ENCODE measurements at regions not wholly inside any gene's neighbourhood (a gene's known extent, or its start where the extent isn't known, plus 50 kb on each side); places are given as distances from the start of the nearest gene placed in this dataset.

DNA sequence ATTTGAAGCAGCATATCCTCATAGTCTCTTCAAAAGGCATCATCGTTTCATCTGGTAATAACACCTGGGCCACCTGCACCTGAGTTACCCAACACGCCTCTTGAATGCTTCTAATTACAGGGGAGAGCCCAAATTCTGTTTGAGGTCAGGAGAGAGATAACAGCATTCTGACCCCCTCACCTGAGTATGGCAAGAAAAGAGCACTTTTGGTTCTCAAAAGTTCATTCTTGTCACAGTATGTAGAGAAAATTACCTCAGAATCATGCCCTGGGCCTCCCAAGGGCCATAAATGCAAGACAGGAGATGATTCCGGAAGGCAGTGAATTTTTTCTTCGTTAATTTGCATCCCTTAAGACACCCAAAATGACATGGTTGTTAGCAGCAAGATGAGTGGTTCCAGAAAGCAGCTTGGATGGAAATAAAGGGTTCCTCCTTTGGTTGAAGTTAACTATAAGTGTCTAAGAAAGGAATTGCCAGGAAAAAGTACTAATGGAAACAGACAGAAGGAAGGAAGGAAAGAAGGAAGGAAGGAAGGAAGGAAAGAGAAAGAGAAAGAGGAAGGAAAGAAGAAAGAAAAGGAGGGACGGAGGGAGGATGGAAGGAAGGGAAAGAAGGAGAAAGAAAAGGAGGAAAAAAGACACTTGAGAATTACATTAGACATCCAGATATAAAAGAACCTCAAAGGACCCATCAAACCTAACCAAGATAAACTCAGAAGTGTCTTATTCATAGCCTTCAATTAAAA, 228.4 kb upstream of the RHOBTB1 start:
- Histone ChIP-seq H3K9me3 (ENCODE audit: control insufficient read depth in 4 of 4, low read length in 3 of 4) (no peaks in the 10 kb centered on the region), H3K27me3 (ENCODE audit: control insufficient read depth in 4 of 4, insufficient read depth in 4 of 4, low read length in 3 of 4) (no peaks in the 10 kb centered on the region), H3K27ac (ENCODE audit: low read depth in 1 of 2, low read length in 2 of 2) (no peak overlapping the region), H3K4me3 (ENCODE audit: low read depth in 1 of 3, low read length in 3 of 3) (no peak overlapping the region), H3K36me3 (ENCODE audit: control insufficient read depth in 4 of 4, insufficient read depth in 3 of 4, low read depth in 1 of 4, low read length in 3 of 4) (no peaks in the 10 kb centered on the region), H3K9ac (ENCODE audit: low read depth in 1 of 2, low read length in 2 of 2) (no peak overlapping the region), H3K4me1 (ENCODE audit: control insufficient read depth in 4 of 4, insufficient read depth in 4 of 4, low read length in 3 of 4) (no peaks in the 10 kb centered on the region)
- DNase-seq (ENCODE audit: low spot score), result no peak
- TF ChIP-seq JUND (IDR thresholded peaks at IDR 0.05), result no peak
- TF ChIP-seq FOXA2 (IDR thresholded peaks at IDR 0.05), result no peak
- TF ChIP-seq, protein P1, sequence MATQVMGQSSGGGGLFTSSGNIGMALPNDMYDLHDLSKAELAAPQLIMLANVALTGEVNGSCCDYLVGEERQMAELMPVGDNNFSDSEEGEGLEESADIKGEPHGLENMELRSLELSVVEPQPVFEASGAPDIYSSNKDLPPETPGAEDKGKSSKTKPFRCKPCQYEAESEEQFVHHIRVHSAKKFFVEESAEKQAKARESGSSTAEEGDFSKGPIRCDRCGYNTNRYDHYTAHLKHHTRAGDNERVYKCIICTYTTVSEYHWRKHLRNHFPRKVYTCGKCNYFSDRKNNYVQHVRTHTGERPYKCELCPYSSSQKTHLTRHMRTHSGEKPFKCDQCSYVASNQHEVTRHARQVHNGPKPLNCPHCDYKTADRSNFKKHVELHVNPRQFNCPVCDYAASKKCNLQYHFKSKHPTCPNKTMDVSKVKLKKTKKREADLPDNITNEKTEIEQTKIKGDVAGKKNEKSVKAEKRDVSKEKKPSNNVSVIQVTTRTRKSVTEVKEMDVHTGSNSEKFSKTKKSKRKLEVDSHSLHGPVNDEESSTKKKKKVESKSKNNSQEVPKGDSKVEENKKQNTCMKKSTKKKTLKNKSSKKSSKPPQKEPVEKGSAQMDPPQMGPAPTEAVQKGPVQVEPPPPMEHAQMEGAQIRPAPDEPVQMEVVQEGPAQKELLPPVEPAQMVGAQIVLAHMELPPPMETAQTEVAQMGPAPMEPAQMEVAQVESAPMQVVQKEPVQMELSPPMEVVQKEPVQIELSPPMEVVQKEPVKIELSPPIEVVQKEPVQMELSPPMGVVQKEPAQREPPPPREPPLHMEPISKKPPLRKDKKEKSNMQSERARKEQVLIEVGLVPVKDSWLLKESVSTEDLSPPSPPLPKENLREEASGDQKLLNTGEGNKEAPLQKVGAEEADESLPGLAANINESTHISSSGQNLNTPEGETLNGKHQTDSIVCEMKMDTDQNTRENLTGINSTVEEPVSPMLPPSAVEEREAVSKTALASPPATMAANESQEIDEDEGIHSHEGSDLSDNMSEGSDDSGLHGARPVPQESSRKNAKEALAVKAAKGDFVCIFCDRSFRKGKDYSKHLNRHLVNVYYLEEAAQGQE (IDR thresholded peaks at IDR 0.05), result no peak
- TF ChIP-seq YY1 (IDR thresholded peaks at IDR 0.05), result no peak
- no peak for TF ChIP-seq NR2F2 (IDR thresholded peaks at IDR 0.05)
- no peak for TF ChIP-seq HNF4G (IDR thresholded peaks at IDR 0.05)
- TF ChIP-seq RXRA (IDR thresholded peaks at IDR 0.05), result no peak
- TF ChIP-seq SP1 (IDR thresholded peaks at IDR 0.05), result no peak
- TF ChIP-seq, protein P2, sequence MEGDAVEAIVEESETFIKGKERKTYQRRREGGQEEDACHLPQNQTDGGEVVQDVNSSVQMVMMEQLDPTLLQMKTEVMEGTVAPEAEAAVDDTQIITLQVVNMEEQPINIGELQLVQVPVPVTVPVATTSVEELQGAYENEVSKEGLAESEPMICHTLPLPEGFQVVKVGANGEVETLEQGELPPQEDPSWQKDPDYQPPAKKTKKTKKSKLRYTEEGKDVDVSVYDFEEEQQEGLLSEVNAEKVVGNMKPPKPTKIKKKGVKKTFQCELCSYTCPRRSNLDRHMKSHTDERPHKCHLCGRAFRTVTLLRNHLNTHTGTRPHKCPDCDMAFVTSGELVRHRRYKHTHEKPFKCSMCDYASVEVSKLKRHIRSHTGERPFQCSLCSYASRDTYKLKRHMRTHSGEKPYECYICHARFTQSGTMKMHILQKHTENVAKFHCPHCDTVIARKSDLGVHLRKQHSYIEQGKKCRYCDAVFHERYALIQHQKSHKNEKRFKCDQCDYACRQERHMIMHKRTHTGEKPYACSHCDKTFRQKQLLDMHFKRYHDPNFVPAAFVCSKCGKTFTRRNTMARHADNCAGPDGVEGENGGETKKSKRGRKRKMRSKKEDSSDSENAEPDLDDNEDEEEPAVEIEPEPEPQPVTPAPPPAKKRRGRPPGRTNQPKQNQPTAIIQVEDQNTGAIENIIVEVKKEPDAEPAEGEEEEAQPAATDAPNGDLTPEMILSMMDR (IDR thresholded peaks at IDR 0.05; ENCODE audit: low read depth, low read length, missing input control), result no peak
- TF ChIP-seq, protein P3, sequence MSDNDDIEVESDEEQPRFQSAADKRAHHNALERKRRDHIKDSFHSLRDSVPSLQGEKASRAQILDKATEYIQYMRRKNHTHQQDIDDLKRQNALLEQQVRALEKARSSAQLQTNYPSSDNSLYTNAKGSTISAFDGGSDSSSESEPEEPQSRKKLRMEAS (IDR thresholded peaks at IDR 0.05), result no peak
- no peak for TF ChIP-seq HNF4A (conservative IDR thresholded peaks at IDR 0.05)
- no peak for TF ChIP-seq TAF1 (conservative IDR thresholded peaks at IDR 0.05)
- no peak for TF ChIP-seq FOXA1 (IDR thresholded peaks at IDR 0.05)
- TF ChIP-seq GABPA (IDR thresholded peaks at IDR 0.05 in 1 of 2, conservative IDR thresholded peaks at IDR 0.05 in 1 of 2), result no peak
- TF ChIP-seq, protein P4, sequence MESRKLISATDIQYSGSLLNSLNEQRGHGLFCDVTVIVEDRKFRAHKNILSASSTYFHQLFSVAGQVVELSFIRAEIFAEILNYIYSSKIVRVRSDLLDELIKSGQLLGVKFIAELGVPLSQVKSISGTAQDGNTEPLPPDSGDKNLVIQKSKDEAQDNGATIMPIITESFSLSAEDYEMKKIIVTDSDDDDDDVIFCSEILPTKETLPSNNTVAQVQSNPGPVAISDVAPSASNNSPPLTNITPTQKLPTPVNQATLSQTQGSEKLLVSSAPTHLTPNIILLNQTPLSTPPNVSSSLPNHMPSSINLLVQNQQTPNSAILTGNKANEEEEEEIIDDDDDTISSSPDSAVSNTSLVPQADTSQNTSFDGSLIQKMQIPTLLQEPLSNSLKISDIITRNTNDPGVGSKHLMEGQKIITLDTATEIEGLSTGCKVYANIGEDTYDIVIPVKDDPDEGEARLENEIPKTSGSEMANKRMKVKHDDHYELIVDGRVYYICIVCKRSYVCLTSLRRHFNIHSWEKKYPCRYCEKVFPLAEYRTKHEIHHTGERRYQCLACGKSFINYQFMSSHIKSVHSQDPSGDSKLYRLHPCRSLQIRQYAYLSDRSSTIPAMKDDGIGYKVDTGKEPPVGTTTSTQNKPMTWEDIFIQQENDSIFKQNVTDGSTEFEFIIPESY (IDR thresholded peaks at IDR 0.05), result no peak
- TF ChIP-seq EGR1 (IDR thresholded peaks at IDR 0.05; ENCODE audit: low read depth in 2 of 2), result no peak
- WGBS, result 83% methylated on average over 5 of the region's 5 CpGs

DNA sequence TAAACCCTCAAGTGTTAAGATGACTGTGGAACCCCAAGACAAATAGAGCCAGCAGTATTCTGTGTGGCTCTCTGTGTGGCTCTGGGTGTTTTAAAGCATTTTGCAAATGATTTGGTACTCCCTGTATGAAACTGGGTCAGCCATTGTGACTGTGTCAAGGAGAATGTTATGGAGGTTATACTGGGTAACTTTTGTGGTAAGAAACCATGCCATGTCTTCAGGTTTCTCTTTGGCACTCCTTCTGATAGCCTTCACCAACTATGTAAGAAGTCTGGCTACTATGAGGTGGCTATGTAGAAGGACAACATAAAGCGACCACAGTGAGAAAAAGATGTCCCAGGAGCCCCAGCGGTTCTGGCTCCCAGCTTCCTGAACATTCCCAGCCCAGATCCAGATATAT, 226.6 kb upstream of the RHOBTB1 start:
- Histone ChIP-seq H3K4me1 (ENCODE audit: control insufficient read depth in 4 of 4, insufficient read depth in 4 of 4, low read length in 3 of 4) (no peaks in the 10 kb centered on the region), H3K4me3 (ENCODE audit: low read depth in 1 of 3, low read length in 3 of 3) (no peak overlapping the region), H3K9ac (ENCODE audit: low read depth in 1 of 2, low read length in 2 of 2) (no peak overlapping the region), H3K9me3 (ENCODE audit: control insufficient read depth in 4 of 4, low read length in 3 of 4) (no peaks in the 10 kb centered on the region), H3K27me3 (ENCODE audit: control insufficient read depth in 4 of 4, insufficient read depth in 4 of 4, low read length in 3 of 4) (no peaks in the 10 kb centered on the region), H3K27ac (ENCODE audit: low read depth in 1 of 2, low read length in 2 of 2) (no peak overlapping the region), H3K36me3 (ENCODE audit: control insufficient read depth in 4 of 4, insufficient read depth in 3 of 4, low read depth in 1 of 4, low read length in 3 of 4) (no peaks in the 10 kb centered on the region)
- WGBS, result 92% methylated on average over 2 of the region's 2 CpGs
- DNase-seq (ENCODE audit: low spot score), result no peak
- TF ChIP-seq RAD21 (IDR thresholded peaks at IDR 0.05) (no peak), SP1 (IDR thresholded peaks at IDR 0.05) (no peak), JUND (IDR thresholded peaks at IDR 0.05) (no peak), NR2F2 (IDR thresholded peaks at IDR 0.05) (no peak)
- TF ChIP-seq, protein P1 (IDR thresholded peaks at IDR 0.05), result no peak
- TF ChIP-seq, protein P5, sequence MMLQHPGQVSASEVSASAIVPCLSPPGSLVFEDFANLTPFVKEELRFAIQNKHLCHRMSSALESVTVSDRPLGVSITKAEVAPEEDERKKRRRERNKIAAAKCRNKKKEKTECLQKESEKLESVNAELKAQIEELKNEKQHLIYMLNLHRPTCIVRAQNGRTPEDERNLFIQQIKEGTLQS (IDR thresholded peaks at IDR 0.05), result no peak
- TF ChIP-seq, protein P4 (IDR thresholded peaks at IDR 0.05), result no peak
- TF ChIP-seq, protein P3 (IDR thresholded peaks at IDR 0.05), result no peak

Data from liver (tissue), 8 donors.